Activated CD8-positive, alpha-beta T cell treated with anti-CD3 and anti-CD28 coated beads, Interleukin-2, amount 10 ng/mL, durations not matched to agents 7 days and 5 days (primary cell): ENCODE measurements at regions not wholly inside any gene's neighbourhood (a gene's known extent, or its start where the extent isn't known, plus 50 kb on each side); places are given as distances from the start of the nearest gene placed in this dataset.
"Not testable (repeated sequence)": the region's sequence is repeated elsewhere in the genome, so short reads cannot be mapped to it uniquely, and the experiment has no call there.

ENCODE experiments used
- ATAC-seq: fragments of 150-1000 bp; cut with Tn5 transposase; one replicate; pipeline ENCODE4 v1.10.0; 2021; ENCODE audit warnings: moderate library complexity
- CTCF ChIA-PET: fragments of 350-600 bp; sonication (Branson Sonifier 250); formaldehyde crosslinking; loops from one replicate; lab custom pipeline; 2021; ENCODE audit warnings: antibody characterized with exemption; lab: Charles Lee
- POLR2A ChIA-PET: fragments of 350-600 bp; sonication (Branson Sonifier 250); formaldehyde crosslinking; loops from one replicate; lab custom pipeline; 2021; ENCODE audit warnings: antibody characterized with exemption; lab: Charles Lee
- DNase-seq: peaks from one replicate; pipeline ENCODE4 v3.0.0-alpha.2; 2020
- H3K27ac Mint-ChIP-seq: one replicate; pipeline ENCODE4 v1.8.0; 2021; ENCODE audit warnings: mild to moderate bottlenecking, mixed read lengths
- H3K27me3 Mint-ChIP-seq: one replicate; pipeline ENCODE4 v1.8.0; 2021; ENCODE audit warnings: low read depth, mixed read lengths
- H3K36me3 Mint-ChIP-seq: one replicate; pipeline ENCODE4 v1.8.0; 2021; ENCODE audit warnings: low read depth, mixed read lengths
- H3K4me1 Mint-ChIP-seq: one replicate; pipeline ENCODE4 v1.8.0; 2021; ENCODE audit warnings: low read depth, mixed read lengths
- H3K4me3 Mint-ChIP-seq: one replicate; pipeline ENCODE4 v1.8.0; 2021; ENCODE audit warnings: mild to moderate bottlenecking, mixed read lengths
- H3K9me3 Mint-ChIP-seq: one replicate; pipeline ENCODE4 v1.8.0; 2022; ENCODE audit warnings: mixed read lengths; ENCODE audit not compliant: insufficient read depth

DNA sequence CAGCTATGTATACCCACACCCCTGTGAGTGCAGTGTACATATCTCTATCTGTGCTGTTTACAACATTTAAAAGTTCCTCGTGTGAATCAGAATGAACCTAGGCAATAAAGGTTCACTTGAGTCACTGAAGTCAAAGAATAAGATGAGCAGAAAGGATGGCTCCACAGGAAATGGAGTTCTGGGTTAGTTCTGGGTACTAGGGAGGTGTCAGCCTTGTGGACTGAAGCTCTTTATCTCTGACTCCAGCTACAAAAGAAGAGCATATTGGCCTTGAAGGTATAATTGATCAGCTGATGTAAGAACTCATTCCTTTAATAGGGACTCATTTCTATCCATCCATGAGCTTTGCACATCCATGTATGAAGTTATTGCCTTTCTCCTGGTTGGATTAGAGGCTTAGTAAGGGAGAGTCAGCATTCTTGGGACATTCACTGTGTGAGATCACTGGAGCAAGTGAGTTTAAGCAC lies 73.9 kb upstream of the BACH2 start:
- no peak overlapping the region for H3K4me3 Mint-ChIP-seq
- peak; percentile 45 for ATAC-seq
- no peak overlapping the region for H3K27ac Mint-ChIP-seq
- peaks cover 10% of the 10 kb centered on the region for H3K27me3 Mint-ChIP-seq
- CTCF ChIA-PET: interaction anchor here (0.9 to 3.7 kb wide), 7 partner anchors 10 to 430 kb away, joined by 3 to 27 read pairs (median 3); no protein-coding TSS in a partner anchor
- no peaks in the 10 kb centered on the region for H3K36me3 Mint-ChIP-seq
- H3K9me3 Mint-ChIP-seq: no peaks in the 10 kb centered on the region
- H3K4me1 Mint-ChIP-seq: peaks cover 21% of the 10 kb centered on the region
- DNase-seq: no peak
- POLR2A ChIA-PET: interaction anchor here (1.1 kb wide), 1 partner anchor 23 kb away, joined by 4 read pairs; no protein-coding TSS in a partner anchor

DNA sequence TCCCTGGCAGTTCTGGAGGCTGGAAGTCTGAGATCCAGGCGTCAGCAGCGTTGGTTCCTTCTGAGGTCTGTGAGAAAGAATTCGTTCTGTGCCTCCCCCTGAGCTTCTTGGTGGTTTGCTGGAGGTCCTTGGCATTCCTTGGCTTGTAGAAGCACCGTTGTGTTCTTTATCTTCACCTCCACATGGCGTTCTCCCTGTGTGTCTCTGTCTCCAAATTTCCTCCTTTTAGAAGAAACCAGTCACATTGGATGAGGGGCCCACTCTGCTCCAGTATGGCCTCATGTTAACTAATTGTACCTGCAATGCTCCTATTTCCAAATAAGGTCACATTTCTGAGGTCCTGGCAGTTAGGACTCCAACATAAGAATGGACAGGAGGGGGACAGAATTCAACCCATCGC lies 73.0 kb upstream of the BACH2 start:
- POLR2A ChIA-PET: interaction anchor here (1.1 kb wide), 1 partner anchor 24 kb away, joined by 4 read pairs; no protein-coding TSS in a partner anchor
- H3K4me3 Mint-ChIP-seq: no peak overlapping the region
- DNase-seq (no peak), ATAC-seq (no peak)
- H3K9me3 Mint-ChIP-seq: no peaks in the 10 kb centered on the region
- CTCF ChIA-PET: interaction anchor here (0.9 to 3.7 kb wide), 4 partner anchors 12 to 429 kb away, joined by 3 to 27 read pairs (median 4); no protein-coding TSS in a partner anchor
- H3K27ac Mint-ChIP-seq: no peak overlapping the region
- H3K36me3 Mint-ChIP-seq: no peaks in the 10 kb centered on the region
- peaks cover 21% of the 10 kb centered on the region for H3K4me1 Mint-ChIP-seq
- peaks cover 10% of the 10 kb centered on the region for H3K27me3 Mint-ChIP-seq

DNA sequence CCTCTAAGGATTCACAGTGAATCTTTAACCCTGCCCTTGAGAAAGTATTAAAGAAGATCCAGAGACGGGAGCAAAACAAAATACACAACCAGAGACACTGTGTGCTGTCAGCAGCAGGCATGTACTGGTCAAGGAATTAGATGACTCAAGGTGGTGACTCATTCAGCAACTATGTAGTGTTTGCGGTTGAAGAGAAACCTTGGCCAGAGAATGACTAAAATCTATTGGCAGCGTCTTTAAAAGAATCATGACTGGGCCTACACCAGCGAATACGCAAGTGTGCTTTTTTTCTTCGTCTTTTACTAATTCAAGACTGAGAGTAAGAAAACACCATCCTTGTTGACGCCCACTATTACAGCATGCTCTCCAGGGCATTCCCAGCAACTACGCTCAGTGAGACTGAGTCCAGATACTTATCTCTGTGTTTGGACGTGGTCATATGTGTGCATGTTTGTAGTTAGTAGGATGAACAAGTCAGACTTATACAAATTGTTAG lies 72.4 kb upstream of the BACH2 start:
- peak; percentile 81 for ATAC-seq
- POLR2A ChIA-PET: no interaction called here

DNA sequence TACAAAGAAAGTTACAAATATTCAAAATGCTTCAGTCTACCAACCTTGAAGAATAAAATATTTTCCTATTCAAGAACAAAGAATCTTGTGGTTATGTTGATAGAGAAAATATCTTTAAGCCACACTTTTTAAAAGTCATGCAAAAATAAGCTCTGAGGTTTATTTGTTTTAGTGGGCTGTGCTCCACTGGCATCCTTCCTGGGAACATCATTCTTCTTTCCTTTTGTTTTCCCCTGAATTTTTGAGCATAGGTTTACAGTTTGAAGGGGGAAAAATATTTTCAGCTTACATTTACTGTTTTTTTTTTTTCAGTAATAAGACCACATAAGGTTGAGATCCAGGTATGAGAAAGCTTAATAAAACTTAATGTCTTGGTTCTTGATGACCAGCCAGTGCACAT lies 72.0 kb upstream of the BACH2 start:
- Mint-ChIP-seq H3K4me1 (peaks cover 21% of the 10 kb centered on the region), H3K27me3 (peaks cover 10% of the 10 kb centered on the region), H3K9me3 (no peaks in the 10 kb centered on the region), H3K36me3 (no peaks in the 10 kb centered on the region), H3K4me3 (no peak overlapping the region), H3K27ac (no peak overlapping the region)
- CTCF ChIA-PET: interaction anchor here (0.7 to 2.4 kb wide), 5 partner anchors 11 to 110 kb away, joined by 3 to 13 read pairs (median 3); no protein-coding TSS in a partner anchor
- POLR2A ChIA-PET: no interaction called here
- DNase-seq (no peak), ATAC-seq (no peak)

More for the DNA sequence above, 72.4 kb upstream of the BACH2 start:
- H3K4me1 Mint-ChIP-seq: peaks cover 21% of the 10 kb centered on the region
- no peak overlapping the region for H3K27ac Mint-ChIP-seq
- H3K36me3 Mint-ChIP-seq: no peaks in the 10 kb centered on the region
- no peaks in the 10 kb centered on the region for H3K9me3 Mint-ChIP-seq
- DNase-seq: peak; percentile 47
- CTCF ChIA-PET: interaction anchor here (0.8 to 2.4 kb wide), 4 partner anchors 11 to 110 kb away, joined by 3 to 13 read pairs (median 3); no protein-coding TSS in a partner anchor
- peaks cover 10% of the 10 kb centered on the region for H3K27me3 Mint-ChIP-seq
- H3K4me3 Mint-ChIP-seq: no peak overlapping the region

DNA sequence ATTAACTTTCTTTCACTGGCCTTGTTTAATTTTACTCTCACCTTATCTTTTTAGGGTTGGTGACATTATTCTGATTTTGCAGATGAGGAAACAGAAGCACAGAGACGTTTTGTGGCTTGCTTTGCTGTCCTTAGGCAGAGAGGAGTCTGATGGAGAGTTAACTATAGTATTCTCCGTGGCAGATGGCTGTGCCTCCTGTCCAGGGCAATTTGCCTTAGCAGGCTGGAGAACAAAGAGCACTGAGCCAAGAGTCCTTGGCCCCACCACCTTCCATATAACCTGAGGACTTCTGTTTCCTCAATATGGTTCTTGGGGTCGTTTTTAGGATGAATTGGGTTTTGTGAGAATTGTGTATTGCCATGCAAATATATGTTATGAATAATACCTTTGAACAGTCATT lies 71.4 kb upstream of the BACH2 start:
- ChIA-PET CTCF (interaction anchor here (0.7 to 2.4 kb wide), 3 partner anchors 13 to 111 kb away, joined by 3 to 13 read pairs (median 4); no protein-coding TSS in a partner anchor), POLR2A (no interaction called here)
- peaks cover 21% of the 10 kb centered on the region for H3K4me1 Mint-ChIP-seq
- H3K9me3 Mint-ChIP-seq: no peaks in the 10 kb centered on the region
- H3K27ac Mint-ChIP-seq: no peak overlapping the region
- ATAC-seq (no peak), DNase-seq (no peak)
- H3K4me3 Mint-ChIP-seq: no peak overlapping the region
- H3K27me3 Mint-ChIP-seq: peaks cover 10% of the 10 kb centered on the region
- no peaks in the 10 kb centered on the region for H3K36me3 Mint-ChIP-seq

DNA sequence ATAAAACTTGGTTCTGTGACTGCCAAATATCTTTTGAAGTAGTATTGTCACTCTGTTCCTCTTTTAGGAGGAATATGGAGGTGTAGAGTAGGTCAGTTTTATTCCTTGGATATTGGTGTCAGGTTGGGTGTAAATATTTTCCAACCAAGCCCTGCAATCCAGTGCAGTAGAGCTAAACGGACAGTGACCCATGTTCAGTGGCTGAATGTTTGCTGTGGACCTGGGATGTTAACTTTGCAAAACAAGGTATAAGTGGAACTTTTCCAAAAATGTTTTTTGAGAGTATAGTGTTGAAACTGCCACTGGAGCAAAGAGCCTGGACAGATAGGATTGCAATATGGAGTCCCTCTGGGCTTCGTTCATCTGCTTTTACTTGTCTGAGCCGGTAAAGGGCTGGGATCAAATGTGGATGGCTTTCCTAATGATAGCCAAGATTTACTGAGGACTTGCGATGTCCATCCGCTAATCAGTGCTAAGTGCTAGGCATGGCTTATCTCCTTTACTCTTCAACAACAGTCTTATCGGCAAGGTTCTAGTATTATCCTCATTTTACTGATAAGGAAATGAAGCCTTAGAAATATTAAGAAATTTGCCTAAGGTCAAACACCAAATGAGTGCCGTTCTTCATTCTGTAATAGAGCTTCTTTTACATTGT lies 69.0 kb upstream of the BACH2 start:
- CTCF ChIA-PET: interaction anchor here (1.4 kb wide), 1 partner anchor 28 kb away, joined by 3 read pairs; no protein-coding TSS in a partner anchor
- peaks cover 4% of the 10 kb centered on the region for H3K27me3 Mint-ChIP-seq
- no peak for DNase-seq
- no peak overlapping the region for H3K27ac Mint-ChIP-seq
- ATAC-seq: no peak
- H3K36me3 Mint-ChIP-seq: no peaks in the 10 kb centered on the region
- POLR2A ChIA-PET: no interaction called here
- no peak overlapping the region for H3K4me3 Mint-ChIP-seq
- H3K4me1 Mint-ChIP-seq: peaks cover 18% of the 10 kb centered on the region
- H3K9me3 Mint-ChIP-seq: no peaks in the 10 kb centered on the region

DNA sequence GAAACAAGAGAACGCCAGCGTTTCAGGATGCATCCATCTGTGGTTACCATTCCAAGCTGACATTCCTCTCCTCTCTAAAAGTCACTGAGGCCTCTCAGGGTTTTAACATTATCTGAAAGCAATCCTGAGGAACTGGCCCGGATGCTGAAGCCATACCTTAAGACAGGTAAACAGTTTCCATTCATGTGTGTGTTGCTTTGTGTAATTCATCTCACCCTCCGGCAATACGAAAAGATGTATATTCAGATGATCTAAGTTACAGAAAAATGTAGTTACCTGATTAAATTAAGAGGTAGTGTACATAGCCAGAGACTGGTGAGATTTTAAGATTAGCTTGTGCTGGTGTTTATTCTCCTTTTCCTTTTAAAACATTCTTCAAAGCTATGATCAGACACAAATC lies 68.4 kb upstream of the BACH2 start:
- H3K4me1 Mint-ChIP-seq: peaks cover 13% of the 10 kb centered on the region
- ATAC-seq: no peak
- H3K4me3 Mint-ChIP-seq: no peak overlapping the region
- CTCF ChIA-PET: interaction anchor here (1.4 kb wide), 1 partner anchor 28 kb away, joined by 3 read pairs; no protein-coding TSS in a partner anchor
- peaks cover 4% of the 10 kb centered on the region for H3K27me3 Mint-ChIP-seq
- no peaks in the 10 kb centered on the region for H3K9me3 Mint-ChIP-seq
- POLR2A ChIA-PET: no interaction called here
- H3K36me3 Mint-ChIP-seq: no peaks in the 10 kb centered on the region
- no peak for DNase-seq
- H3K27ac Mint-ChIP-seq: no peak overlapping the region

DNA sequence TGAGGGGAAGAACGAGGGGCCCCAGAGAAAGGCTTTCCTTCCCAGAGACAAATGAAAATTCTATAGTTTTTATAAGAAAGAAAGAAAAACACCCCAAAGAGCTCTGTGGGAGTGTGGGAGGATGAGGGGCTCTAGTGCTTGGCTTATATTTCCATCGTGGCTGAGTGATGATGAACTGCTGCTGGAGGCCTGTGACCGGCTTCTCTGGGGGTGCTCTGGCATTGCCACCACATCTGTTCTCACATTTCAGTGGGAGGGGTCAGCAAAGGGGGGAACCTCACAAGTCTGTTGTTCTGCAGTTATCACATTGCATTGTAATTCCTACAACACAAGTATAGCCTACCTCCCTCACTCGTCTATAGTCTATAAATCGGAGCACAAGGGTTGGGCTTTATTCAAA lies 67.6 kb upstream of the BACH2 start:
- ATAC-seq (no peak), DNase-seq (no peak)
- Mint-ChIP-seq H3K4me1 (peaks cover 7% of the 10 kb centered on the region), H3K36me3 (no peaks in the 10 kb centered on the region), H3K4me3 (no peak overlapping the region), H3K9me3 (no peaks in the 10 kb centered on the region), H3K27ac (no peak overlapping the region), H3K27me3 (peaks cover 6% of the 10 kb centered on the region)
- ChIA-PET CTCF (no interaction called here), POLR2A (no interaction called here)

DNA sequence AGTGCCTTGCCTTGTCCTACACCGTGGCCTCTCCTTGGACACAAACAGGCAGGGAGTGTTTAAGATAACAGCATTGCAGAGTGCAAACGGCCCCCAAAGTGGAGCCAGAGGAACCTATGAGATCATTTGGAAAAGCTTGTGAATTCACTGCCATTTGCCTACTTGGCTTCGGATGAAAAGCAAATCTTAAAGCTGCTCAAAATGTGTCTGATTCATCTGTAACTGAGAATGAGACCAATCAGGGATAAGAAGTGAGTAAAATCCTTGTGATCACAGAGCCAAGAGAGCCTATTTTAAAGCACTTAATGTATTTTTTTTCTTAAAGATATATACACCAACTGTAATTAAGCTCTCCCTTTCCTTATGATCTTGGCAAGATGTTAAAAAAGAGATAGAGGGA lies 65.7 kb upstream of the BACH2 start:
- Mint-ChIP-seq H3K36me3 (no peaks in the 10 kb centered on the region), H3K27ac (no peak overlapping the region), H3K27me3 (peaks cover 6% of the 10 kb centered on the region), H3K4me3 (no peak overlapping the region), H3K4me1 (no peaks in the 10 kb centered on the region), H3K9me3 (no peaks in the 10 kb centered on the region)
- CTCF ChIA-PET: interaction anchor here (1.1 to 1.3 kb wide), 2 partner anchors 31 to 422 kb away, joined by 3 to 4 read pairs; no protein-coding TSS in a partner anchor
- POLR2A ChIA-PET: no interaction called here
- ATAC-seq: no peak
- DNase-seq: no peak

DNA sequence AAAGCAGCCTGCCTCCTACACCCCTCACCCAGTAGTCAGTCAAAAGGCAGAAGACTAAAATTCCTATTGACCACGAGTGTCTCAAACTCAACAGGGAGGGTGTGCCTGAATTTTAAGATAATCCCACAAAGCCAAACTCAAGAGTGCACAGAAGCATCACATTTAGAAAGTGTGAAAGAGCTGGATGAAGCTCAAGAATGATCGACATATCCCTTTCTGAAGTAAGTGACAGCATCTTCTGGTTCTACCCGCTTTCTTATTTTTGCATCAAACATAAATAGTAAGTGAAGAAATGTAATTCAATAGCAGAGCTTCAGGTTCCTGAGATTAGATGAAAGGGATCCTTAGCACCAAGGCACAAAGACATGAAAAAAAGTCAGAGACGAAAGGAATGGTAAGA lies 64.5 kb upstream of the BACH2 start:
- Mint-ChIP-seq H3K27me3 (peaks cover 3% of the 10 kb centered on the region), H3K4me1 (peaks cover 2% of the 10 kb centered on the region), H3K36me3 (no peaks in the 10 kb centered on the region), H3K9me3 (no peaks in the 10 kb centered on the region), H3K27ac (no peak overlapping the region), H3K4me3 (no peak overlapping the region)
- ATAC-seq (no peak), DNase-seq (no peak)
- POLR2A ChIA-PET: no interaction called here
- CTCF ChIA-PET: interaction anchor here (0.9 to 1.3 kb wide), 2 partner anchors 10 to 30 kb away, joined by 3 read pairs; no protein-coding TSS in a partner anchor

DNA sequence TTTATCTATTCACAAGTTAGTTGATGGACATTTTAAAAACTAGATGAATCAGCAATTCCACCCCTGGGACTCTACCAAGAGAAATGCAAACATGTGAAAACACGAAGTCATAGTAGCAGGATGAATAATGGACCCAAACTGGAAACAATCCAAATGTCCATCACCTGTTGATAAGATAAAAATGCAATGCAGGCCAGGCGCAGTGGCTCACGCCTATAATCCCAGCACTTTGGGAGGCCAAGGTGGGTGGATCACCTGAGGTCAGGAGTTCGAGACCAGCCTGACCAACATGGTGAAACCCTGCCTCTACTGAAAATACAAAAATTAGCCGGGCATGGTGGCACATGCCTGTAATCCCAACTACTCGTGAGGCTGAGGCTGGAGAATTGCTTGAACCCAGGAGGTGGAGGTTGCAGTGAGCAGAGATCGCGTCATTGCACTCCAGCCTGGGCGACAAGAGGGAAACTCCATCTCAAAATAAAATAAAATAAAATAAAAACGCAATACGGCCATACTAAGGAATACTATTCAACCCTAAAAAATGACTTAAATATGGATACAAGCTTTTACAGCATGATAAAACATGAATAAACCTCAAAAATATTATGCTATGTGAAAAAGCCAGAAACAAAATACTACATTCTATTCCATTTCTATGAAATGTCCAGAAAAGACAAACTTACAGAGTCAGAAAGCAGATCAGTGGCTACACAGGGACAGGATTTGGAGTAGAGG lies 61.6 kb upstream of the BACH2 start:
- H3K4me1 Mint-ChIP-seq, ATAC-seq, H3K9me3 Mint-ChIP-seq, H3K4me3 Mint-ChIP-seq, H3K27ac Mint-ChIP-seq, H3K36me3 Mint-ChIP-seq, H3K27me3 Mint-ChIP-seq, CTCF ChIA-PET, POLR2A ChIA-PET, DNase-seq: not testable (repeated sequence)
